ENCODE measurements at regions not wholly inside any gene's neighbourhood (a gene's known extent, or its start where the extent isn't known, plus 50 kb on each side); places are given as distances from the start of the nearest gene placed in this dataset.

- TF ChIP-seq GATA2 (IDR thresholded peaks at IDR 0.05; ENCODE audit: low read depth, low read length) (no peak), GATA3 (IDR thresholded peaks at IDR 0.05; ENCODE audit: low read depth, low read length) (no peak)
Measured at GRCh38 chr11:105443623-105444022, 166.2 kb upstream of the GRIA4 start.
